HG03159 (cell line): ENCODE measurements at regions not wholly inside any gene's neighbourhood (a gene's known extent, or its start where the extent isn't known, plus 50 kb on each side); places are given as distances from the start of the nearest gene placed in this dataset.
"Not testable (repeated sequence)": the region's sequence is repeated elsewhere in the genome, so short reads cannot be mapped to it uniquely, and the experiment has no call there.

Experiments used
- ATAC-seq: cut with Tn5 transposase; IDR thresholded peaks from one replicate; pipeline ENCODE4 v1.9.1; 2021; ENCODE audit warnings: mild to moderate bottlenecking, moderate library complexity; ENCODE audit not compliant: unreplicated experiment

DNA sequence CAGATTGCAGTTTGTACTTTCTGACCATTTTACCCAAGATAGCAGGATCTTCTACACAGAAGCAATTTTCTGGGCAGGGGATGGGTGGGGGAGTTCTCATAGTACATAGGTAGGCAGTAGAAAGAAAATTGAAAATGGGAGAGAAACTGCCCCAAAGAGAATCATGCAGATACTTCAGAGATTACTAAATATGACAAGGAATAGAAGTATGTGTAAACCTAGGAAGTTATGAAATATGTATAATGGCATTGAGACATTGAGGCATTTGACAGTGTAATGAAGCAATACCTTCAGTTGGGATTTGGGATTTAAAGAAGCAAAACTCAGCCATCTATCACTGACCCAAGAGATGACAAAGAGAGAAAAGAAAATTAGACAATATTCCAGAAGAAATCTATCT is 233.0 kb downstream of the PTN start:
- ATAC-seq = no peak

DNA sequence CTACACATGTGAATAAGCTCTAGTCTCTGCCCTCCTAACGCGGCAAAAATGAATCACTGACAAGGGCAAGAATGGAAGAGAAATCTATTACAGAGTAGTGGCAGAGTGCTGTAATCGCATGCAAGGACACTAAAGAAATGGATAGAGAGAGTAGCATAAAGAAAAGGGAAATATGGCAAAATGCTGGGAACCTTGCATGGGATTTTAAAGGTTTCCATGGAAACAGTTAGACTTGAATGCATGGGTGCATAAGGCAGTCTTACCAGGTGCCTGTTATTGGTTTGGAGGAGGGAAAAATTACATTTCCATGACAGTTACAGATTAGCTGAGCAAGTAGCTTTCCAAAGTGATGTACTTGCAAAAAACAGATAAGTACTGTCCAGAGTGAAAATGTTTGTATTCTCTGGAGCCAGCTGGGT is 233.4 kb downstream of the PTN start:
- ATAC-seq = no peak

DNA sequence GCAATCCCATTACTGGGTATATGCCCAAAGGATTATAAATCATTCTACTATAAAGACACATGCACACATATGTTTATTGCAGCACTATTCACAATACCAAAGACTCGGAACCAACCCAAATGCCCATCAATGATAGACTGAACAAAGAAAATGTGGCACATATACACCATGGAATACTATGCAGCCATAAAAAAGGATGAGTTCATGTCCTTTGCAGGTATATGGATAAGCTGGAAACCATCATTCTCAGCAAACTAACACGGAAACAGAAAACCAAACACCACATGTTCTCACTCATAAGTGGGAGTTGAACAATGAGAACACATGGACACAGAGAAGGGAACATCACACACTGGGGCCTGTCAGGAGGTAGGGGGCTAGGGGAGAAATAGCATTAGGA is 235.7 kb downstream of the PTN start:
- ATAC-seq = not testable (repeated sequence)

DNA sequence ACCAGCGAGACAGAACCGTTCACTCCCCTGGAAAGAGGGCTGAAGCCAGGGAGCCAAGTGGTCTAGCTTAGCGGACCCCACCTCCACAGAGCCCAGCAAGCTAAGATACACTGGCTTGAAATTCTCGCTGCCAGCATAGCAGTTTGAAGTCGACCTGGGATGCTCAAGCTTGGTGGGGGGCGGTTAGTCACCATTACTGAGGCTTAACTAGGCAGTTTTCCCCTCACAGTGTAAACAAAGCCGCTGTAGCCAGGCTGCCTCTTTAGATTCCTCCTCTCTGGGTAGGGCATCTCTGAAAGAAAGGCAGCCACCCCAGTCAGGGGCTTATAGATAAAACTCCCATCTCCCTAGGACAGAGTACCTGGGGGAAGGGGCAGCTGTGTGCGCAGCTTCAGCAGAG is 235.1 kb downstream of the CHRM2 start:
- ATAC-seq = not testable (repeated sequence)

DNA sequence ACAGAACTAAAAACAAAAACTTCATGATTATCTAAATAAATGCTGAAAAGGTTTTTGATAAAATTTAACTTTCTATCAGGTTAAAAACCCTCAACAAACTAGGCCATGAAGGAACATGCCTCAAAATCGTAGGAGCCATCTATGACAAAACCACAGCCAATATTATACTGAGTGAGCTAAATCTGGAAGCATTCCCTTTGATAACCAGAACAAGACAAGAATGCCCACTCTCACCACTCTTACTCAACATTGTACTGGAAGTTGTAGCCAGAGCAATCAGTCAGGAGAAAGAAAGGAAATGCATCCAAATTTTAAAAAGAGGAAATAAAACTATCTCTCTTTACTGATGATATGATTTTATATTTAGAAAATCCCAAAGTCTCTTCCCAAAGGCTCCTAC is 228.7 kb downstream of the CHRM2 start:
- ATAC-seq = no peak

DNA sequence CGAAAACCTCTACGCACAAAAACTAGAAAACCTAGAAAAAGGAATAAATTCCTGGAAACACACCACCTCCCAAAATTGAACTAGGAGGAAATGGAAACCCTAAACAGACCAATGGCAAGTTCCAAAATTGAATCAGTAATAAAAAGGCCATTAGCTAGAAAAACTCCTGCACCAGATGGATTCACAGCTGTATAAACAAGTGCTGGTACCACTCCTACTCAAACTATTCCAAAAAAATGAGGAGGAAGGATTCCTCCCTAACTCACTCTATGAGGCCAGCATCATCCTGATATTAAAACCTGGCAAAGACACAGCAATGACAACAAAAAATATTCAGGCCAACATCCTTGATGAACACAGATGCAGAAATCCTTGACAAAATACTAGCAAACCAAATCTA is 228.2 kb downstream of the CHRM2 start:
- no peak for ATAC-seq

DNA sequence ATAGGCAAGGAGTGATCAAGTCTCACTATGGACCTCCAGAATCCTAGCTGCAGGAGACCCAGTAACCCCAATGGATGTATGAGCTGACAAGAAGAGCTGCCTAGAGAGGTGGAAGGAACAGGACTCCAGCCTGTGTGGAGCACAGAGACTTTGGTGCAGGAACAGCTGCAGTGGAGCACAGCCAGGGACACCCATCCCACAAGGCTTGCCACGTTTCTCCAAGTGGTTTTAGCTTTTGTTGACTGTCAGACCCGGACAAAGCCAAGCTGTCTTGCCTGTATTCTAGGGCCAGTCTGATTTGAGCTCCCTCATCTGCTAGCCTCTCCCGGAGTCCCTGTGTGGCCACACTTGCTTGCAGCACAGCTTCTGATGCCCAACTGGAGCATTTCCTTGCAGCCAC is 224.7 kb downstream of the CHRM2 start:
- no peak for ATAC-seq

DNA sequence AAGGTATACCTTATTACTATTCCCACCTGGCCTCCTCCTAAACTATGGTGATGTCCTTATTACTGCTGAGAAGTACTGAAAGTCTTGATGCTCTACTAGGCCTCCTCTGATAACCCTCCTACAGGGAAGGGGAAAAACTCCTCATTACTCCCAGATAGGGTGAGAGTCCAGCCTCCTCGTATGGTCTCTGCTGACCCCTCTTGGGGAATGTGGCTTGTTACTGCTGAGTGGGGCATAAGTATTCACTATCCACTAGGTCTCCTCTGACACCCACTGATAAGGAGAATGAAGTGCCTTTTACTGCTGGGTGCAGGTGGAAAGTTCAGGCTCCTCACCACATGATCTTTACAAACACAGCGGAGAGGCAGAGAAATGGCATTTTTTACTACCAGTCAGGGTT is 222.9 kb downstream of the CHRM2 start:
- no peak for ATAC-seq

DNA sequence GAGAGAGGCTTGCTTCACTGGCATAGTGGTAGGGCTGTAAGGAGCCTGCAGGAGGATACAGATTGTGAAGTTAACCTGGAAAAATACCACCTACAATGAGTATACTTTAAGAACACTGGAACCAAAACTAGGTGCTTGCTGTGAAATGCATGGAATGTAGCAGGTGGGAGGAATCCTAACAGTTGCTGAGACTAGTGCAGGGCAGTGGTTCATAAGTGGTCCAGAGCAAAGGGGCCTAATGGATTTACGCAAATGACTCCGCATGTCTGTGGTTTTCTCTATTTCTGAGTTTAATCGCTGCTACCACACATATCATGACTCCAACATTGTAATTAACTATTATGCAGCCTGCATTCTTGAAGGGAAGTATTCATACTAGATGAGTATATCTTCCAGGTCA is 218.4 kb downstream of the CHRM2 start:
- no peak for ATAC-seq

DNA sequence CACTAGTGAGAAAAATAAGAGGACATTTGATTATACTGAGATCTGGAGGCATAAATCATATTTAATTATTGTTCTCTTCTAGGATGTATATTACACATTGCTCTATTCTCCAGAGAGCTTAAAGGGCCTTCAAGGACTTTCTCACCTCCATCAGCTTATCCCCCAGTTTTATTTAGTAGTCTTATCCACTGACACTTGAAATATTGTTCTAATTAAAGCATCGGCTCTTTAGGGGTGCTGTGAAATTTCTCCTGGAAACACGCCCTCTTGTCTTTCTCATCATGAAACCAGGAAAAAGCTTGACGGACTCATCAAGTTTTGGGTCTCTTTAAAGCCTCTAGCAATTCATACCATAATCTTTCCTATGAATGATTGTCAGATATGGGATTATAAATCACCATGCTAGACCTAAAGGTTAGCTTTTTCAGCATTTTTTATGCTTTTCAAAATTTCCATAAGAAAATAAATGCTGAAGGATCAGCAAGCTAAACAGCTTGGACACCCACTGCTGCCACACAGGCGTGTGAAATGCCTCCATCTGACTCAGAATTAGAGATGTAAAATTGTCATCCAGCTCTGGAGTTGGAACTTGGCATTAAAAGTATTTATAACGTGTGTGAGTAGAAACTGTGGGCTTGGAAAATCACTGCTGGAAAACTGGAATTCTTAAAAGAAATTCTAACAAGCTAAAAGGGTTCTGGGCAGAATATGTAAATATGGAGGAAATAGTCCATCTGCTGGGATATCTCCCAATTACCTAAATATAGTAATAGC is 216.3 kb downstream of the CHRM2 start:
- ATAC-seq = no peak

DNA sequence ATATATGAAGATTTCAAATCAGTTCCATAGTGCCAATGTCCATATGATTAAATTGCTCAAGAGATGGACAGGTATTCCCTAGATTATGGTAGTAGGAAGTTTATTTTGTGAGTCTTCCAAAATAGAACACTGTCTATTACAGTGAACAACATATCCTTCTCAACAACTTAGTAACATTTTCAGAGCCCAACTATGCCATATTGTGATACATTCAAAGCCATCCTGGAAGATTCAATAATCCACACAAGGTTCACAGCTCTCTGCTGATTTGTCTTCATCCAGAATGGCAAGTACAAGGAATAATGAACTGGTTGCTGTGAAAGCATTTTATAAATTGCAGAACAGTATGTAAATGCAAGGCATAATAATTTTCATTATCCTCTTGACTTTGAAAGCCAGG is 213.9 kb downstream of the CHRM2 start:
- ATAC-seq = no peak

DNA sequence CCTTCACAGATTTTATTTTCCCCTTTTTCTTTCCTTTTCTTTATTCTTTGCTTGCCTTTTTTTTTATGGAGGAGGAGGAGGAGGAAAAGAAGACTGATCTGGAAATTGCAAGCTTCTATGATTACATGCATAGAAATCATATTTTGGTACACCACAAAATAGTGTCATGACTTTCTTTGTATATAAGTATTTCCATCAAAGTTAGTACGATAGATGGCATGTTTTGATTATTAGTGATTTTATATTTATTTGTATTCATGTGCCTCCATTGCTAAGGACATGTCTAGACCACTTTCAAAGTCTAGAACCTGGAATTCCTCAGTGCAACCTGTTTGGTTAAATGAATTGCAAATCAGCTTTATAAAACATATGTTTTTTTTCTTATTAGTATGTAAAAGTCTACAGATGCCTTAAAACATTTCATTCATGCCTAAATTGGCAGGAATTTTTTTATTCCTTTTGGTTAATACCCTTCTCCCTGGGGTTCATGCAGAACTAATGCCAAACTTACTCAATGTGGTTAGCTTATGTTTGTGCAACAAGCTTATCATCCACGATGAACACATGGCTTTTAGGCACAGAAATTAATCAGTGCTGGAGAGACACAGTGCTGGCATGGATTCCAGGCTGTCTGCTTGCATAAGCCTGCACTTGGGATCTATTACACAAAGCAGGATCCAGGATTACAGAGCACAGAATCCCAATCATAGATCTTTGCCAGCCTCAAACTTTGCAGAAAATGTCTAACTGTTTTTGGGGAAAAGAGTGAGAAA is 213.1 kb downstream of the CHRM2 start:
- no peak for ATAC-seq

DNA sequence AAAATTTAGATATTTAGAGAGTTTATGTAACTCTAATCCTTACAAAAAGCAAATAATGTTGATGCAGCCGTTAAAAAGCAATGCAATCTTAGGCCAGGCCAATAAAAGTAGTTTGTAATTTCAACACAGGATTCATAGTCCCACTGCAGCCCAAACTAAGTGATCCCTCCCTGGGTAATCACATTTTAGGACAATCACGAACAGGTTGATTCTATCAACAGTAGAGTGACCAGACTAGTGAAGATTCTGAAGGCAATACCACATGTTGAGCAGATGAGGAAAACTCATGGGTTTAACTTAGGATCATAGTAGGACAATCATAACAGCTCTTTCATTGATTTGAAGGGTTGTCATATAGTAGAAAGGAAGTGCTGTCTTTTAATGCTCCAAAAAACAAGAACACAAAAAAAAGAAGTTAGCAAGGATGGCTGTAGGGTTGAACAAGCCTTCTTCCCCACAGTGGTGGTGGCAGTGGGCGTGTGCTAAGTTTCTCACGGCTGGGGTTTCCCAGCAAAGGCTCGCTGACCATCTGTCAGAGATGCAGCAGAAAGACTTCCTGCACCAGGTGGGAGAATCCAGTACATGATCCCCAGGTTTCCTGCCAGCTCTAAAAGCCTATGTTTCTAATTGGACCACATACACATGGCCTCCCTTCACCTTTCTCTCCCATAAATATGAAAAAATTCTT is 212.2 kb downstream of the CHRM2 start:
- ATAC-seq = no peak

DNA sequence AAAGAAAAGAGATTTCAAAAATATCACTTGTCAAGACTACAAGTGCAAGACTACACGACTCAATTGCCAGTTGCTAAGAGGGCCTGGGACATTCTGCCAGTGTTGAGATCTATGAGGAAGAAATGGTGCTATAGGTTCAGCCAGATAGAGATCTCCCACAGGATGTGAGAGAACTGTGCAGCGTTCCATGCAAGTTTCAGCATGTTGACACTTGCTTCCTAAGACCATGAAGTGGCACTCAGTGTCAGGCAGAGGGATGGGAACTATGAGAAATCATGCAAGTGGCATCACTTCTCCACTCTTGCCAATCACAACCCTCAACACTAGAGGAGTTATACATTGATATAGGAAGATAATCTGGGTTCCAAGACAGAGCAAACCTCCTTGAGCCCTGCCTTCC is 210.3 kb downstream of the CHRM2 start:
- no peak for ATAC-seq

DNA sequence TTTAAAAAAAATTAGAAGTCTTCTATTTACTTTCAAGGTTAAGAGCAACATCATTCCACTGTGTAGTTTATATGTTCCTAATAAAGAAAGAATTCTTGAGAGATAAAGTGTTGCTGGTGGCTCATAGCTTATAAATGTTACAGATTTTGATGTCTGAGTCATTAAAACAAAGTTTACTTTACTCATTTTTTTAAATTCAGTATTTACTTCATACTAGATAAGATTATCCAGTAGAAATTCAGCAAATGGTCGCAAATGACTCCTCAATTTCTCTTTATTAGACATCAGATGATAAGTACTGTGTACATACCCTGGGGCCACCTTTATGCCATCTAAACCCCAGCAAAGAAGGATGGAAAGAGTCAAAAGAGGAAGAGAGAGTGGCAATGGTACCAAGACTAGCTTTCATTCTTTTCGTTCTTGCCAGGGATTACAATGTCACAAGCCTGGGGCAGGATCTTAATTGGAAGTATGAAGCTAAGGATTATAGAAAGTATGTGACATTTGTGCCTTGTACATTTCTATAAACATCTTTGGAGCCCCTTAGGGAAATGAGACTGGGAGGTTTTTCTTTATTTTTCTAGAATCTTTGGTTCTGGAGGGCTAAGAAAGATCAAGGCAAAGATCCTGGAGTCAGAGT is 206.1 kb downstream of the CHRM2 start:
- ATAC-seq = no peak

DNA sequence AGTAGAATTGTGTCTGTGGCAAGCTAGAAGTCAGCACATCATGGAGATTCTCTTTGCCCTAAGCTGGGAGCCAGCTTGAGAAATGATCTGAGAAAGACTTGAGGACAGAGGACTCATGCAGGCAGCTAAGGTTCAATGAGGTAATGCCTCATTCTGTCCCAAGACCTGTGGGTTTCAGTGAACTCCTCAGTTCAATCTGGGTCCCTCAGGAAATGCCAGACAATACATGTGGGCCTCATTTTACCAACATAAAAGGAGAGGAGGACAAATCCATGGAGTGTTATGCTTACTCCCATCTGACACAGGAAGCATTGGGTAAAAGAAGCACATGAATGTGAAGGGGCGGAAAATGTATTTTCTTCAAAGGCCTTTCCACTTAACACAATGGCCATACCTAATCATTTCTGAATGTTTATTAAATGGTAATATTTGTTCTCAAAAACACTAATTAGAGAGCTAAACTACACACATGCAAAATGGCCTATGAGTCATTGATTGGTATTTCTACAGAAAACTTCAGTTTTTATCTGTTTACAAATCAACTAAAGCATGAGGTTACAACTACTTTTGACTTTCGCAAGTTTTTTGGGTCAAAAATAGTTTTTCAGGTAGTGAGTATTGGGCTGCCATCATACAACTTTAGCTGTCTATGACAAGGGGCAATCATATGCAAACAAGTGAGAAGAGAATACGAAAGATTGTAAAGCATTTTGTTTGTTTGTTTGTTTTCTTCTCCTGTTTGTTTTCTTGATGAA is 205.3 kb downstream of the CHRM2 start:
- ATAC-seq = no peak
